Naive thymus-derived CD8-positive, alpha-beta T cell (primary cell): ENCODE measurements at regions not wholly inside any gene's neighbourhood (a gene's known extent, or its start where the extent isn't known, plus 50 kb on each side); places are given as distances from the start of the nearest gene placed in this dataset.

Experiments
- ATAC-seq, 2 donors: fragments of 150-1000 bp; cut with Tn5 transposase in 1 of 2; sonication (Bioruptor Pico), chemical (Tn5 transposase) in 1 of 2; 1 replicate in 1 of 2; 2 replicates in 1 of 2; pipeline ENCODE4 v1.10.0; 2021; ENCODE audit warnings: mild to moderate bottlenecking in 2 of 2, moderate library complexity in 2 of 2
- POLR2A ChIA-PET: fragments of 350-600 bp; sonication (Branson Sonifier 250); formaldehyde crosslinking; loops from one replicate; lab custom pipeline; 2021; ENCODE audit warnings: antibody characterized with exemption; lab: Charles Lee
- DNase-seq, 10 donors: peaks; one replicate each; pipeline versions ENCODE4 v3.0.0 to v3.0.0-alpha.2; 2020 to 2022
- H3K27ac Mint-ChIP-seq, 10 donors: one replicate each; pipeline ENCODE4 v1.8.0; 2020 to 2022; ENCODE audit warnings: mild to moderate bottlenecking in 10 of 10, mixed read lengths in 10 of 10, moderate library complexity in 4 of 10, inconsistent platforms in 1 of 10
- H3K27me3 Mint-ChIP-seq, 5 donors: one replicate each; pipeline ENCODE4 v1.8.0; 2021 to 2022; ENCODE audit warnings: mixed read lengths in 5 of 5
- H3K36me3 Mint-ChIP-seq, 3 donors: one replicate each; pipeline ENCODE4 v1.8.0; 2020 to 2022; ENCODE audit warnings: mixed read lengths in 3 of 3, mild to moderate bottlenecking in 2 of 3, inconsistent platforms in 1 of 3
- H3K4me1 Mint-ChIP-seq, 4 donors: one replicate each; pipeline ENCODE4 v1.8.0; 2021 to 2022; ENCODE audit warnings: mixed read lengths in 4 of 4
- H3K4me3 Mint-ChIP-seq, 10 donors: one replicate each; pipeline ENCODE4 v1.8.0; 2020 to 2022; ENCODE audit warnings: mild to moderate bottlenecking in 10 of 10, mixed read lengths in 10 of 10, moderate library complexity in 6 of 10, inconsistent platforms in 1 of 10
- H3K9me3 Mint-ChIP-seq, 9 donors: one replicate each; pipeline ENCODE4 v1.8.0; 2020 to 2022; ENCODE audit warnings: mixed read lengths in 9 of 9, mild to moderate bottlenecking in 3 of 9, inconsistent platforms in 1 of 9, moderate library complexity in 1 of 9

- POLR2A ChIA-PET = no interaction called here
- H3K27ac Mint-ChIP-seq = no peak overlapping the region
- no peak overlapping the region for H3K4me3 Mint-ChIP-seq
- H3K27me3 Mint-ChIP-seq = peaks cover 0 to 14% (median 2%) of the 10 kb centered on the region in 5 donors
- H3K4me1 Mint-ChIP-seq = peaks cover 0 to 1% (median 0%) of the 10 kb centered on the region in 4 donors
- peaks cover 0 to 12% (median 6%) of the 10 kb centered on the region in 9 donors for H3K9me3 Mint-ChIP-seq
- DNase-seq = no peak
- no peaks in the 10 kb centered on the region for H3K36me3 Mint-ChIP-seq
- no peak for ATAC-seq
Measured at GRCh38 chr16:51085271-51085670, 65.8 kb downstream of the SALL1 start.

DNA sequence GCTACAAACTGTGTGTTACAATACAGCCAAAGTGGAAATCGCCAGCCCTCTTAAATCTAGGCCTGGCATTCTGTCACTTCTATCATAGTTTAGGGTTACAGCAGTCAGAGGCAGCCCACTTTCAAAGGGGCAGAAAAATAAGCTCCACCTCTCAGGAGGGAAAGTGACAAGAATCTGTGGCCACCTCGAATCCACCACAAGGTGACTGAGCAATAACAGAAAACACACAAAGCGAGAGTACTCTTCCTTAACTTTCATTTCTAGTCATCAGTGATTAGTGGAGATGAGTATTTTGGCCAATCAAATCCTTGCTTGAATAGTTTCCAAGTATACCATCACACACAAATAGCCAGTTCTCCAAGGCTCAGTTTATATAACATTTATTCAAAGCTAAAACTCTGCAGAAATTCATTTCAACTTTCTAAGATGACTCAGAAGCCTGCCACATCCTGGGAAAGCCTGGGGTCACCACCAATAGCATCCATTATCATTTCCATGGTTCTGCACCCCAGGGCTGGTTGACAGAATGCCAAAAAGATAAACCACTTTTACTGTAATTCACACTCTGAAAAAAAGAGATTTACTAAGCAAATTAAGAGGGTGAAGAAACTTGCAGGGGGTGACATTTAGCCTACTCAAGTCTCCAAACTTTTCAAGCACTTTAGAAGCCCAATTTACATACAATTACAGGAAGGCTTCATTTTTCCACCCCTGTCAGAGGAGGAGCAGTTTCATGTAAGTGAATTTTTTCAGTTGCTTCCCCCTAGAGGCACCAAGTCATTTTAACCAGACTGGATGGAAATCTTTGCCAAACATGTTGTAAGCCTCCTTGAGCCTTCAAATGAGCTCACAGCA lies 66.8 kb downstream of the SALL1 start:
- H3K9me3 Mint-ChIP-seq = peaks cover 0 to 20% (median 7%) of the 10 kb centered on the region in 9 donors
- no peak overlapping the region for H3K4me3 Mint-ChIP-seq
- ATAC-seq = no peak
- H3K27me3 Mint-ChIP-seq = peaks cover 0 to 11% (median 2%) of the 10 kb centered on the region in 5 donors
- no peak for DNase-seq
- peaks cover 0 to 1% (median 0%) of the 10 kb centered on the region in 4 donors for H3K4me1 Mint-ChIP-seq
- H3K36me3 Mint-ChIP-seq = no peaks in the 10 kb centered on the region
- POLR2A ChIA-PET = no interaction called here
- no peak overlapping the region for H3K27ac Mint-ChIP-seq

- ATAC-seq (no peak), DNase-seq (no peak)
- Mint-ChIP-seq H3K9me3 (peaks cover 0 to 11% (median 2%) of the 10 kb centered on the region in 9 donors), H3K27me3 (peaks cover 0 to 23% (median 3%) of the 10 kb centered on the region in 5 donors), H3K4me3 (no peak overlapping the region), H3K36me3 (peaks cover 0 to 8% (median 0%) of the 10 kb centered on the region in 3 donors), H3K4me1 (no peaks in the 10 kb centered on the region), H3K27ac (no peak overlapping the region)
- POLR2A ChIA-PET = no interaction called here
Measured at GRCh38 chr16:51072591-51072990, 78.5 kb downstream of the SALL1 start.

DNA sequence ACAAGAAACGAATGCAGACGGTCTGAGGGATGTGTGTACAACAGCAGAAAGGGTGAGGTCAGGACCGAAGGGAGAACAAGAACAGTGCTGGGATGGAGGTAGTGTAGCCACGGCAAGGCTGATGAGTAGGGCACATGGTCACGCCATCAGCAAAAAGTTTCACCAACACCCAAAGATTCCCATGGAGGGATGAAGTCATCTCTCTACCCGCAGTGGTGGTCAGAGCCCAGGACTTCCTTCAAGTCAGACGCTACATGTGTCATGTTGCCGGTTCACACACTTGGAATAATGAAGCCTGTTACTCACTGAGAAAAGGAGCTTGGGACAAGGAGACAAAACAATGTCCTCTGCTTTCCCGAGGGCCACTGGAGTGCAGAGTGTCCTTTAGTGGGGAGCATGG lies 79.7 kb downstream of the SALL1 start:
- Mint-ChIP-seq H3K4me3 (no peak overlapping the region), H3K9me3 (peaks cover 0 to 4% (median under 1%) of the 10 kb centered on the region in 9 donors), H3K27ac (no peak overlapping the region), H3K4me1 (no peaks in the 10 kb centered on the region), H3K27me3 (peaks cover 0 to 20% (median 3%) of the 10 kb centered on the region in 5 donors), H3K36me3 (peaks cover 0 to 2% (median 0%) of the 10 kb centered on the region in 3 donors)
- DNase-seq (no peak), ATAC-seq (no peak)
- POLR2A ChIA-PET = no interaction called here

- H3K36me3 Mint-ChIP-seq = no peaks in the 10 kb centered on the region
Measured at GRCh38 chr16:51067352-51067751, 83.7 kb downstream of the SALL1 start.

GRCh38 chr16:51062039-51062438 lies 89.0 kb downstream of the SALL1 start:
- no peaks in the 10 kb centered on the region for H3K36me3 Mint-ChIP-seq
- ATAC-seq (no peak), DNase-seq (no peak)
- no peaks in the 10 kb centered on the region for H3K4me1 Mint-ChIP-seq
- no peaks in the 10 kb centered on the region for H3K9me3 Mint-ChIP-seq
- POLR2A ChIA-PET = no interaction called here
- H3K27me3 Mint-ChIP-seq = peaks cover 1 to 13% (median 8%) of the 10 kb centered on the region in 5 donors
- H3K4me3 Mint-ChIP-seq = no peak overlapping the region
- H3K27ac Mint-ChIP-seq = no peak overlapping the region

More at GRCh38 chr16:51067352-51067751, 83.7 kb downstream of the SALL1 start:
- Mint-ChIP-seq H3K27me3 (peaks cover 0 to 12% (median 2%) of the 10 kb centered on the region in 5 donors), H3K27ac (no peak overlapping the region), H3K4me1 (no peaks in the 10 kb centered on the region), H3K4me3 (no peak overlapping the region), H3K9me3 (peaks cover 0 to 2% (median 0%) of the 10 kb centered on the region in 9 donors)
- ATAC-seq = no peak
- no peak for DNase-seq
- POLR2A ChIA-PET = no interaction called here

DNA sequence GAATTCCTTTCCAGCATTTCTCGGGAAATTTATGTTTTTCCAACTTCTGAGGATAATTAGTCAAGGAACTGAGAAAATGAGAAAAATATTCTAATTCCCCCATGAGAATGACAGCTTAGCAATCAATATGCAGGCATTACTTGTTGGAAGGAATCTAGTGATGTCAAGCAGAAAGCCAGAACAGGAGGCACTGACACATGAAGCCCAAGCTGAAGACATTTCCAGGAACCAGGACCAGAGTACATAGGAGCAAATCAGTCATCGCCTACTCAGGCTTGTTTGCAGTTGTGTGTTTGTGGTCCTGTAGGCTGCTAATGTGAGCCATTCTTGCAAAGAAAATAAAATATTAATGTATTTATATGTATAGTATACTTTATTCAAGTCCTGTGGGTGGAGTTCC lies 89.7 kb downstream of the SALL1 start:
- Mint-ChIP-seq H3K9me3 (no peaks in the 10 kb centered on the region), H3K4me1 (no peaks in the 10 kb centered on the region), H3K27me3 (peaks cover 2 to 20% (median 12%) of the 10 kb centered on the region in 5 donors), H3K4me3 (no peak overlapping the region), H3K36me3 (no peaks in the 10 kb centered on the region), H3K27ac (no peak overlapping the region)
- ATAC-seq (no peak), DNase-seq (no peak)
- POLR2A ChIA-PET = no interaction called here

DNA sequence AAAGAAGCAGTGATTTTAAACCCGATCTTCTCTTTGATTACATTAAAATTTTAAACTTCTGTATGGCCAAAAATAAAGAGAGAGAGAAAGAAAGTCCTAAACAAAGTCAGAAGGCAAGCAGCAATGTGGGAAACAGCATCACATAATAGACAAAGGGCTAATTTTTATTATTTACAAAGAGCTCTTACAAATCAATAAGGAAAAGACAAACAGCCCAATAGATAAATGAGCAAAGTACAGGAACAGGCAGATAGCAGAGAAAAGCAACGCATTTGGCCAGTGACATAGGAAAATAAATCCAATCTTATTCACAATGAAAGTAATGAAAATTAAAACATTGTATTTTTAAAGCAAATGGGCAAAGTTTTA lies 93.1 kb downstream of the SALL1 start:
- H3K36me3 Mint-ChIP-seq = no peaks in the 10 kb centered on the region
- no peak overlapping the region for H3K4me3 Mint-ChIP-seq
- peaks cover 11 to 49% (median 28%) of the 10 kb centered on the region in 5 donors for H3K27me3 Mint-ChIP-seq
- no peak for DNase-seq
- POLR2A ChIA-PET = no interaction called here
- H3K4me1 Mint-ChIP-seq = no peaks in the 10 kb centered on the region
- peaks cover 0 to 6% (median 0%) of the 10 kb centered on the region in 9 donors for H3K9me3 Mint-ChIP-seq
- ATAC-seq = no peak
- H3K27ac Mint-ChIP-seq = no peak overlapping the region

GRCh38 chr16:51057102-51057793 lies 93.8 kb downstream of the SALL1 start:
- H3K27ac Mint-ChIP-seq = no peak overlapping the region
- no peak for ATAC-seq
- DNase-seq = no peak
- POLR2A ChIA-PET = no interaction called here
- H3K4me1 Mint-ChIP-seq = no peaks in the 10 kb centered on the region
- no peaks in the 10 kb centered on the region for H3K36me3 Mint-ChIP-seq
- H3K27me3 Mint-ChIP-seq = peaks cover 13 to 49% (median 28%) of the 10 kb centered on the region in 5 donors
- H3K4me3 Mint-ChIP-seq = no peak overlapping the region
- H3K9me3 Mint-ChIP-seq = peaks cover 0 to 6% (median 0%) of the 10 kb centered on the region in 9 donors

DNA sequence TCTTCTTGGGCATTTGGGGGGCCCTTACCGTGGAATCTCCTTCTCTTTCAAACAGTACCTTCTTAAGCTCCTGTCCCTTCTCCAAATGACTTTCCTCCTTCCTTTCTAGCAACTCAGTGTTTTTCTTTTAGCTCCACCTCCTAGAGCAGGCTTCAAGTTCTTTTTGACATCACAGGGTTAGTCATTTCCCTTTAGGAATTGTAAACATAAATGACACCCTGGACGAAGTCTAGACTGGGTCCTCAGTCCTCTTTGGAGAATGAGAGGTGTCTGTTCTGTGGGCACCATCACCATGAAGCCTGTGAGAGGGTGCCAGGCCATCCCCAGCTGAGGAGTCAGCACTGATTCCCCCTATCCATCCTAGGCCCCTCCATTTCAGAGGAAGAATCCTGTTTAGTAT lies 94.7 kb downstream of the SALL1 start:
- no peak overlapping the region for H3K4me3 Mint-ChIP-seq
- ATAC-seq = no peak

GRCh38 chr16:51055434-51055833 lies 95.6 kb downstream of the SALL1 start:
- Mint-ChIP-seq H3K4me3 (no peak overlapping the region), H3K9me3 (peaks cover 0 to 8% (median 0%) of the 10 kb centered on the region in 9 donors), H3K27ac (no peak overlapping the region), H3K27me3 (peaks cover 14 to 49% (median 28%) of the 10 kb centered on the region in 5 donors), H3K36me3 (no peaks in the 10 kb centered on the region), H3K4me1 (no peaks in the 10 kb centered on the region)
- no peak for DNase-seq
- no peak for ATAC-seq
- POLR2A ChIA-PET = no interaction called here

More for the DNA sequence above, 94.7 kb downstream of the SALL1 start:
- H3K27me3 Mint-ChIP-seq = peaks cover 14 to 49% (median 28%) of the 10 kb centered on the region in 5 donors
- H3K27ac Mint-ChIP-seq = no peak overlapping the region
- H3K9me3 Mint-ChIP-seq = peaks cover 0 to 8% (median 0%) of the 10 kb centered on the region in 9 donors
- POLR2A ChIA-PET = no interaction called here
- no peaks in the 10 kb centered on the region for H3K36me3 Mint-ChIP-seq
- DNase-seq = no peak
- no peaks in the 10 kb centered on the region for H3K4me1 Mint-ChIP-seq

- H3K27ac Mint-ChIP-seq = no peak overlapping the region
- no peak for ATAC-seq
- H3K4me1 Mint-ChIP-seq = peaks cover 0 to 1% (median 0%) of the 10 kb centered on the region in 4 donors
- H3K27me3 Mint-ChIP-seq = peaks cover 14 to 49% (median 26%) of the 10 kb centered on the region in 5 donors
- no peak for DNase-seq
- H3K36me3 Mint-ChIP-seq = no peaks in the 10 kb centered on the region
- no peak overlapping the region for H3K4me3 Mint-ChIP-seq
- H3K9me3 Mint-ChIP-seq = peaks cover 0 to 8% (median 0%) of the 10 kb centered on the region in 9 donors
- POLR2A ChIA-PET = no interaction called here
Measured at GRCh38 chr16:51053775-51054174, 97.3 kb downstream of the SALL1 start.

DNA sequence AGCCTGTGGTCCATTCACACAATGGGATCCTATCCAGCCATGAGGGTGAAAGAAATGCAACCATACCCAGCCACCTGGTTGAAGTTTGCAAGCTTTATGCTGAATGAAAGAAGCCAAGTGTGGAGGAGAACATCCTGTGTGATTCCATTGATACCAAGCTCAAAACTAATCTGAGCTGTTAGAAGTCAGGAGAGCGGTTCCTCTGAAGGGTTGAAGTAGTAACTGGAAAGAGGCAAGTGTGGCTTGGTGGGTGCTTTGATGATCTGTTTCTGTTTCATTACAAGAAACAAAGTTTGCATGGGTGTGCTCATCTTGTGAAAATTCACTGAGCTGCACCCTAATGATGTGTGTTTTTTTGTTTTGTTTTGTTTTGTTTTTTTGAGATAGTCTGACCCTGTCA lies 99.4 kb downstream of the SALL1 start:
- Mint-ChIP-seq H3K27me3 (peaks cover 15 to 33% (median 18%) of the 10 kb centered on the region in 5 donors), H3K27ac (no peak overlapping the region), H3K4me1 (peaks cover 0 to 1% (median 0%) of the 10 kb centered on the region in 4 donors), H3K4me3 (no peak overlapping the region), H3K9me3 (peaks cover 0 to 8% (median 0%) of the 10 kb centered on the region in 9 donors), H3K36me3 (no peaks in the 10 kb centered on the region)
- POLR2A ChIA-PET = no interaction called here
- ATAC-seq (no peak), DNase-seq (no peak)
